Peyer's patch (tissue), 4 donors: ENCODE measurements at regions not wholly inside any gene's neighbourhood (a gene's known extent, or its start where the extent isn't known, plus 50 kb on each side); places are given as distances from the start of the nearest gene placed in this dataset.

ENCODE experiments used
- POLR2A ChIP-seq, 2 donors: fragments of 450-650 bp; IDR thresholded peaks; one replicate each; pipeline ENCODE4 v1.5.1; 2017; ENCODE audit warnings: antibody characterized with exemption in 2 of 2, mild to moderate bottlenecking in 2 of 2, moderate library complexity in 2 of 2
- TF ChIP-seq, protein P1 (sequence below), 6 experiments: fragments of 450-650 bp in 4 of 6; fragments of 200-600 bp in 2 of 6; sonication (generic) in 1 of 6; IDR thresholded peaks; one replicate each; pipeline ENCODE4 v1.5.1; 2017 to 2019; ENCODE audit warnings: antibody characterized with exemption in 6 of 6, mild to moderate bottlenecking in 3 of 6, moderate library complexity in 1 of 6

DNA sequence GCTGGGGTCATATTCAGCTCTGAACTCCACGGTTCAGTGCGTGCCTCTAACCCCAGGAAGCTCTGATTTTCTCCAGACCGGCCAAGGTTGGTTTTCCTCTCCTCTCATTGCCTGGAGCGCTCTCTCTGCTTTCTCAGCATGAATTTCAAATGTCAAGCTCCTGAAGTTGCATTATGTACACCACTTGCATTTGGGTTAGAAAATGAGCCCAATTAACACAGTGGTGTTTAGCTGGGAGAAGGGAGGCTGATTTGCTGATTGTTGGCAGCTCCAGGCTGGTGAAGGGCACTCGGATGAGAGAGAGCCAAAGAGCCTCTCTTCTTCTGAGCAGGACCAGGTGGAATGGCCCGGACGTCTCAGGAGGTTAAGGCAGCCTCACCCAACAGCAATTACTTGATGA, 570.9 kb downstream of the VRK1 start:
- TF ChIP-seq, protein P1, sequence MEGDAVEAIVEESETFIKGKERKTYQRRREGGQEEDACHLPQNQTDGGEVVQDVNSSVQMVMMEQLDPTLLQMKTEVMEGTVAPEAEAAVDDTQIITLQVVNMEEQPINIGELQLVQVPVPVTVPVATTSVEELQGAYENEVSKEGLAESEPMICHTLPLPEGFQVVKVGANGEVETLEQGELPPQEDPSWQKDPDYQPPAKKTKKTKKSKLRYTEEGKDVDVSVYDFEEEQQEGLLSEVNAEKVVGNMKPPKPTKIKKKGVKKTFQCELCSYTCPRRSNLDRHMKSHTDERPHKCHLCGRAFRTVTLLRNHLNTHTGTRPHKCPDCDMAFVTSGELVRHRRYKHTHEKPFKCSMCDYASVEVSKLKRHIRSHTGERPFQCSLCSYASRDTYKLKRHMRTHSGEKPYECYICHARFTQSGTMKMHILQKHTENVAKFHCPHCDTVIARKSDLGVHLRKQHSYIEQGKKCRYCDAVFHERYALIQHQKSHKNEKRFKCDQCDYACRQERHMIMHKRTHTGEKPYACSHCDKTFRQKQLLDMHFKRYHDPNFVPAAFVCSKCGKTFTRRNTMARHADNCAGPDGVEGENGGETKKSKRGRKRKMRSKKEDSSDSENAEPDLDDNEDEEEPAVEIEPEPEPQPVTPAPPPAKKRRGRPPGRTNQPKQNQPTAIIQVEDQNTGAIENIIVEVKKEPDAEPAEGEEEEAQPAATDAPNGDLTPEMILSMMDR (IDR thresholded peaks at IDR 0.05), result no peak
- no peak for TF ChIP-seq POLR2A (IDR thresholded peaks at IDR 0.05)
